ENCODE measurements at regions not wholly inside any gene's neighbourhood (a gene's known extent, or its start where the extent isn't known, plus 50 kb on each side); places are given as distances from the start of the nearest gene placed in this dataset.

GRCh38 chr12:60096727-60097126 is 500.9 kb downstream of the SLC16A7 start:
- TF ChIP-seq, protein P1, sequence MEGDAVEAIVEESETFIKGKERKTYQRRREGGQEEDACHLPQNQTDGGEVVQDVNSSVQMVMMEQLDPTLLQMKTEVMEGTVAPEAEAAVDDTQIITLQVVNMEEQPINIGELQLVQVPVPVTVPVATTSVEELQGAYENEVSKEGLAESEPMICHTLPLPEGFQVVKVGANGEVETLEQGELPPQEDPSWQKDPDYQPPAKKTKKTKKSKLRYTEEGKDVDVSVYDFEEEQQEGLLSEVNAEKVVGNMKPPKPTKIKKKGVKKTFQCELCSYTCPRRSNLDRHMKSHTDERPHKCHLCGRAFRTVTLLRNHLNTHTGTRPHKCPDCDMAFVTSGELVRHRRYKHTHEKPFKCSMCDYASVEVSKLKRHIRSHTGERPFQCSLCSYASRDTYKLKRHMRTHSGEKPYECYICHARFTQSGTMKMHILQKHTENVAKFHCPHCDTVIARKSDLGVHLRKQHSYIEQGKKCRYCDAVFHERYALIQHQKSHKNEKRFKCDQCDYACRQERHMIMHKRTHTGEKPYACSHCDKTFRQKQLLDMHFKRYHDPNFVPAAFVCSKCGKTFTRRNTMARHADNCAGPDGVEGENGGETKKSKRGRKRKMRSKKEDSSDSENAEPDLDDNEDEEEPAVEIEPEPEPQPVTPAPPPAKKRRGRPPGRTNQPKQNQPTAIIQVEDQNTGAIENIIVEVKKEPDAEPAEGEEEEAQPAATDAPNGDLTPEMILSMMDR (IDR thresholded peaks at IDR 0.05; ENCODE audit: extremely low read depth, insufficient read depth, missing control alignments), result no peak
- in situ Hi-C loops (cut with MboI; ENCODE audit: low pct_unique_long_range_greater_than_20kb, low sequenced_read_pairs, unreplicated experiment), result no loop called here
- no peak for DNase-seq (ENCODE audit: low spot score)

GRCh38 chr12:60100160-60100559 is 504.3 kb downstream of the SLC16A7 start:
- no peak for DNase-seq (ENCODE audit: low spot score)
- TF ChIP-seq, protein P1 (IDR thresholded peaks at IDR 0.05; ENCODE audit: extremely low read depth, insufficient read depth, missing control alignments), result no peak
- in situ Hi-C loops (cut with MboI; ENCODE audit: low pct_unique_long_range_greater_than_20kb, low sequenced_read_pairs, unreplicated experiment), result no loop called here

GRCh38 chr12:60100852-60101251 is 505.0 kb downstream of the SLC16A7 start:
- in situ Hi-C loops (cut with MboI; ENCODE audit: low pct_unique_long_range_greater_than_20kb, low sequenced_read_pairs, unreplicated experiment), result no loop called here
- TF ChIP-seq, protein P1 (IDR thresholded peaks at IDR 0.05; ENCODE audit: extremely low read depth, insufficient read depth, missing control alignments), result no peak
- no peak for DNase-seq (ENCODE audit: low spot score)

GRCh38 chr12:60101715-60102114 is 505.9 kb downstream of the SLC16A7 start:
- TF ChIP-seq, protein P1 (IDR thresholded peaks at IDR 0.05; ENCODE audit: extremely low read depth, insufficient read depth, missing control alignments), result no peak
- in situ Hi-C loops (cut with MboI; ENCODE audit: low pct_unique_long_range_greater_than_20kb, low sequenced_read_pairs, unreplicated experiment), result no loop called here
- DNase-seq (ENCODE audit: low spot score), result no peak

- in situ Hi-C loops (cut with MboI; ENCODE audit: low pct_unique_long_range_greater_than_20kb, low sequenced_read_pairs, unreplicated experiment), result no loop called here
- TF ChIP-seq, protein P1 (IDR thresholded peaks at IDR 0.05; ENCODE audit: extremely low read depth, insufficient read depth, missing control alignments), result no peak
- no peak for DNase-seq (ENCODE audit: low spot score)
Measured at GRCh38 chr12:60106214-60106613, 510.4 kb downstream of the SLC16A7 start.

DNA sequence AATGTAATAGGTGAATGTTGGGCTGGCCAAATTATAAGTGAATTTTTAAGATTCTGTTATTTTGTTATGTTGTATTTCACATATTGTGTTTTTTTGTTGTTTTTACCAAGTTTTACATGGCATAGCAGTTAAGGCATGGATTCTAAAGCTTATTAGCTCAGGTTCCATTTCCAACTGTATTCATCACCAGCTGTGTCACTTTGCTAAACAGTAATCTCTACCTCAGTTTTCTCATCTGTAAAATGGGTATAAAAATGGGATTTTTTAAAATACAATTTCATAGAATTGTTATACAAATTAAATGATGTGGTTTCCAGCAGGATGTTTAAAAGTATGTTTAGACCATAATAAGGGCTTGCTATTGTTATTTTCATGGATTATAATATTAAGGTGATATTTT is 512.2 kb downstream of the SLC16A7 start:
- in situ Hi-C loops (cut with MboI; ENCODE audit: low pct_unique_long_range_greater_than_20kb, low sequenced_read_pairs, unreplicated experiment), result no loop called here
- DNase-seq (ENCODE audit: low spot score), result no peak

More for the DNA sequence above, 512.2 kb downstream of the SLC16A7 start:
- TF ChIP-seq, protein P1 (IDR thresholded peaks at IDR 0.05; ENCODE audit: extremely low read depth, insufficient read depth, missing control alignments), result no peak
